ENCODE measurements at regions not wholly inside any gene's neighbourhood (a gene's known extent, or its start where the extent isn't known, plus 50 kb on each side); places are given as distances from the start of the nearest gene placed in this dataset.
"Not testable (repeated sequence)": the region's sequence is repeated elsewhere in the genome, so short reads cannot be mapped to it uniquely, and the experiment has no call there.

DNA sequence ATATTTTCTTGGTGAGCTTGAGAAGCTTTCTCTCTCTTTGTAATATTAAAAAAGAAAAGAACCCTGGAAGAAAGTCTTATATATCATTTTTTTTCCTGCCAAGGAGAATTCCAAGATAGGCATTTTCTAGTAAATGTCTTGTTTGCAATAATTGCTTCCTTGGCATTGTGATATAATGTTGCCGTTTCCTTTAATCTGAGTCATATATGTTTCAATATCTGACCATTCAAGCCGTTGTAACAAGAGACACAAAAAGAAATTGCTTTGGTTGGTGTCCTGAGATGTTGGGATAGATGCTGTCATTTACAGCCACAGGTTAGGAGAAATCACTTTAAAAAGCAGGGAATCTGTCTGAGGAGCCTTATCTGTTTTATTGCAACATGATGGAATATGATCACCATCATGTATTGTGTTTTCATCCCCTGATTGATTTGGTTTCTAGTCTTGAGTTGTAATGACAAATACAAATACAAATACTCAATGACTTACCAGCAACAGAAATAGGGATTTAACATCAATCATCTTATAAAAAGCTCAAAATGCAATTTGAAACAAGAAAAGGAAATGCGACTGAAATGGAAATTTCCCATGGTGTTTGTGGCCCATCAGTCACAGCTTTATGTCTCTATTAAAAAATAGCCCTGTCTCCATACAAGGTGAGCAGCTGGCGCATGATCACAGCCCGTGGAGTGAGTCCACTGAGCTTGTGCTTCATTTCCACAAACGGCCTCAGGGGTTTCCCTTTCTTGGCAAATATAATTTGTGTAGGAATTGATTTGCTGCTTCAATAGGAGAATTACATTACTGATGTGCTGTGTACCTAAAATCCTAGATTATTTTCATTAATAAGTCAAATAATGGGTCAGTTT is 250.1 kb upstream of the TRPC7 start:
- DNase-seq = no peak

DNA sequence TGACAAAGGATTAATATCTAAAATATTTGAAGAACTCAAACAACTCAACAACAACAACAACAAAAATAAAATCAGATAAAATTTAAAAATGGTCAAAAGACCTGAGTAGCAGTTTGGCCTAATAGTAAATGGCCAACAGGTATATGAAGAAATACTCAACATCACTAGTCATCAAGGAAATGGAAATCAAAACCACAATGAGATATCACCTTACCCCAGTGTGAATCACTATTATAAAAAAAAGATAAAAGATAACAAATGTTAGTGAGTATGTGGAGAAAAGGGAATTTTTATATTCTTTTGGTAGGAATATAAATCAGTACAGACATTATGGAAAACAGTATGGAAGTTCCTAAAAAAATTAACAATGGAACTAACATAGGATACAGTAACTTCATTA is 247.9 kb upstream of the TRPC7 start:
- DNase-seq = no peak

DNA sequence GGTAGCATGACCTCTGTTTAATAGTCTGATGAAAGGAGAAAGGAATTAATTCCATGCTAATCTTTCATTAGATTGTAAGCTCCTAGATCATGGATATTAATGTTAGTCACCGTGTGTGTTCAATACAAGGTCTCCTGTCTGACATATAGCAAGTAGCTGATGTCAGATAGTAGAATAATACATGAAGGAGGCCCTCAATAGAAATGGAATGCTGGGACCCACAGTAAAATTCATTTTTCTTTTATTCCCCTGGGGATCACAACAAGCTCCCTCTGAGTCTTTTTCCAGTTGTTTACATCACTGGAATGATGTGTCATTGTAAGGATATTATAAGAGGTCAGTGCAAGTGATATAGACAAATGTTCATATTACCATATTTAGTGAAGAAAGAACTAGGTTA is 240.3 kb upstream of the TRPC7 start:
- no peak for DNase-seq

DNA sequence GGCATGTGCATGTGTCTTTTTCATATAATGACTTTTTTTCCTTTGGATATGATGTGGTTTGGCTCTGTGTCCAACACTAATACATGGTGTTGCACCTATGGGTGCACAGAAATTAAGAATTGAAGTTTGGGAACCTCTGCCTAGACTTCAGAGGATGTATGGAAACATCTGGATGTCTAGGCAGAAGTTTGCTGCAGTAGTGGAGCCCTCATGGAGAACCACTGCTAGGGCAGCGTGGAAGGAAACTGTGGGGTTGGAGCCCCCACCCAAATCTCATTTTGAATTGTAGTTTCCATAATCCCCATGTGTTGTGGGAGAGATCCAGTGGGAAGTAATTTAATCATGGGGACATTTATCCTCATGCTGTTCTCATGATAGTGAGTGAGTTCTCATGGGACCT is 235.0 kb upstream of the TRPC7 start:
- no peak for DNase-seq

DNA sequence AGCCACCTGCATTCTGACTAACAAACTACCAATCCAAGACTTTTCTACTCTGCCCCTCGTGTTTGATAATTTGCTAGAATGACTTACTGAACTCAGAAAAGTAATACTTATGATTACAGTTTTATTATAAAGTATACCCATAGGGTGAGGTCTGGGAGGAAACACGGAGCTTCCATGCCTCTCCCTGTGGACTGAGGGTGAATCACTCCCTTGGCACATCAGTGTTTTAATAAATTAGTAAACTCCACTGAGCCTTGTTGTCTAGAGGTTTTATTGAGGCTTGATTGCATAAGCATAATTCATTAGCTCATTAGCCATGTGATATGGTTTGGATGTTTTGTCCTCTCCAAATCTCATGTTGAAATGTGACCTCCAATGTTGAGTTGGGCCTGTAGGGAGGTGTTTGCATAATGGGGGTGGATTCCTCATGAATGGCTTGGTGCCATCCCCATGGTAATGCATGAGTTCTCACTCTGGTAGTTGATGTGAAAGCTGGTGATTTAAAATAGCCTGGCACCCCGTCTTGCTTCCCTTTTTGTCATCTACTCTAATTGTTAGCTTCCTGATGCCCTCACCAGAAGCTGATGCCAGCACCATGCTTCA is 233.6 kb upstream of the TRPC7 start:
- DNase-seq = no peak

DNA sequence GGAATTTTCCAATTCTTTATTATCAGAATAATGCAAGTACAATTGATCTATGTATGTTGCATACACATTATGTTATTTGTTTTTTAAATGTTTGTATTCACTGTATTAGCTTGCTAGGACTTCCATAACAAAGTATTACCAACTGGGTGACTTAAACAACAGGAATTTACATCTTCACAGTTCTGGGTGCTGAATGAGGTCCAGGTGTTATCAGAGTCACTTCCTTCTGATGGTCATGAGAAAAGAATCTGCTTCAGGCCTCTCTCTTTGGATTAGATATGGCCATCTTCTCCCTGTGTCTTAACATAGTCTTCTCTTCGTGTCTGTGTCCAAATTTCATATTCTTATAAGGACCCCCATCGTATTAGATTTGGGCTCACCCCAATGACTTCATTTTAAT is 229.1 kb upstream of the TRPC7 start:
- no peak for DNase-seq

DNA sequence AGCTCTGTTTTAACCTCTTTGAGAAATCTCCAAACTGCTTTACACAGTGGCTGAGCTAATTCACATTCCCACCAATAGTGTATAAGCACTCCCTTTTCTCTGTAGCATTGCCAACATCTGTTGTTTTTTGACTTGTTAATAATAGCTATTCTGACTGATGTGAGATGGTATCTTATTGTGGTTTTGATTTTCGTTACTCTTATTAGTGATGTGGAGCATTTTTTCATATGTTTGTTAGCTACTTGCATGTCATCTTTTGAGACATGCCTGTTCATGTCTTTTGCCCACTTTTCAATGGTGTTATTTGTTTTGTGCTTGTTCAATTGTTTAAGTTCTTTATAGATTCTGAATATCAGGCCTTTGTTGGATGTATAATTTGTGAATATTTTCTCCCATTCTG is 225.2 kb upstream of the TRPC7 start:
- no peak for DNase-seq

DNA sequence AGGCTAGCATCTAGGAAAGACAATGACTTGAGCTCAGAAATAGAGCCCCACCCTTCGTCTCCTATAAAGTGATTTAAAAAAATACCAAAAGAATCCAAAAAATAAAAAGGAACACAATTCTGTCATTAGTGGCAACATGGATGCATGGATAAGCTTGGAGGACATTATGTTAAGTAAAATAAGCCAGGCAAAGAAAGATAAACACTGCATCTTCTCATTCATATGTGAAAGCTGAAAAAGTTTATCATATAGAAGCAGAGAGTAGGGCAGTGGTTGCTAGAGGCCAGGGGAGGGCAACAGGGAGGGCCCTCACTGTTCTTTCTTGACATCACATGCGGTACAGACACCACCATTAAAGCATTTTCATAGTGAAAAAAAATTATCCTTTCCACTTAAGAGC is 220.9 kb upstream of the TRPC7 start:
- no peak for DNase-seq

DNA sequence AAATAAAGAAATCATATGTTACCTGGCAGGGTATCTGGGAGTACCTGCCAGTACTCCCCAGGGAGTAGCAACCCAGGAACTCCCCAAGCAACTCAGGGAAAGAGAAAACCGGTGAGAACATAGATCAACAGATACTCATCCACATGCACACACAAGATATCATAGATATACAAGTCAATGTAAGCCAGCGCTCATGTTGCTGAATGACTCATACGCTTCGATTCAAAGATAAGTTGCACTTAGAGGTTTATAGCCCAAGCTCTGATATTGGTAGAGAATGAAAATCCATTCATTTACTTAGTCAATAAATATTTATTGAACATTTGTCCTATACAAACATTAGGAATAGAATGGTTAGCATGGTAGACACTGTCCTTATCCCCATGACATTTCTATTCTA is 219.1 kb upstream of the TRPC7 start:
- no peak for DNase-seq

DNA sequence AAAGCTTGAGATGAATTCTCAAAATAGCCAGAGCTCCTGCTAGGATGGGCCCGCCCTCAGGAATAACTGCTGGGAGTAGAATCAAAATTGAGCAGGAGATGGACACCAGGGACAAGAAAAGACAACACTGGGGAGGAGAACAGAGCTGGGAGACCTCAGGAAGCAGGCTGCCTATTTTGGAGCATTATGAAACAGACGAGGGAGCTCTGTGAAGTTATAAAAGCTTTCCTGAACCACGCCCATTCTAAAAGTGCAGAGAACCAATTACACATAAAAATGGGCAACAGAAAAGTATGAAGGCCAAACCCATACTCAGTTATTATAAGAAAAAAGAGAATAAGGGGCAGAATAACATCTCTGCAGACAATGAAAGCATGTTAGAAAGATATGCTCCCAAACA is 213.9 kb upstream of the TRPC7 start:
- DNase-seq = no peak

DNA sequence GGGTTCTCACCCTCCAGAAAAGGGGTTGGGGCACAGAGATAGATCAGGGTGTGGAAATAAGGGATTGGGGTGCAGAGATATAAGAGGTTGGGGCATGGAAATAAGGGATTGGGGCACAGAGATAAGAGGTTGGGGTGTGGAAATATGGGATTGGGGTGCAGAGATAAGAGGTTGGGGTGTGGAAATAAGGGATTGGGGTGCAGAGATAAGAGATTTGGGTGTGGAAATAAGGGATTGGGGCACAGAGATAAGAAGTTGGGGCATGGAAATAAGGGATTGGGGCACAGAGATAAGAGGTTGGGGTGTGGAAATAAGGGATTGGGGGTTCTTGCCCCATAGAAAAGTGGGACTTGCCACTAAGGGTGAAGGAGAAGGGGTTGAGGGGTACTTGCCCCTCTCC is 204.5 kb upstream of the TRPC7 start:
- not testable (repeated sequence) for DNase-seq

DNA sequence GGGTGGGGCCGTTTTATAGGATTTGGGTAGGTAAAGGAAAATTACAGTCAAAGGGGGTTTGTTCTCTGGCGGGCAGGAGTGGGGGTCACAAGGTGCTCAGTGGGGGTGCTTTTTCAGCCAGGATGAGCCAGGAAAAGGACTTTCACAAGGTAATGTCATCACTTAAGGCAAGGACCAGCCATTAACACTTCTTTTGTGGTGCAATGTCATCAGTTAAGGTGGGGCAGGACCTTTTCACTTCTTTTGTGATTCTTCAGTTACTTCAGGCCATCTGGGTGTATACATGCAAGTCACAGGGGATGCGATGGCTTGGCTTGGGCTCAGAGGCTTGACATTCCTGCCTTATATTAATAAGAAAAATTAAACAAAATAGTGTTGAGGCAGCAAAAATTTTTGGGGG is 200.1 kb upstream of the TRPC7 start:
- not testable (repeated sequence) for DNase-seq

DNA sequence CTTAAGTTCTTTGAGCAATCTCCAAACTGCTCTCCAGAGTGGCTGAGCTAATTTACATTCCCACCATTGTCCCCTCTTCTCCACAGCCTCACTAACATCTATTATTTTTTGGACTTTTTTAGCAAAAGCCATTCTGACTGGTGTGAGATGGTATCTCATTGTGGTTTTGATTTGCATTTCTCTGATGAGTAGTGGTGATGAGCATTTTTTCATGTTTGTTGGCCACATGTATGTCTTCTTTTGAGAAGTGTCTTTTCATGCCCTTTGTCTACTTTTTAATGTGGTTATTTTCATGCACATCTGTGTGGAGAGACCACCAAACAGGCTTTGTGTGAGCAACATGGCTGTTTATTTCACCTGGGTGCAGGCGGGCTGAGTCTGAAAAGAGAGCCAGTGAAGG is 199.7 kb upstream of the TRPC7 start:
- peak in 1 of 2 donors; percentile 10 for DNase-seq

DNA sequence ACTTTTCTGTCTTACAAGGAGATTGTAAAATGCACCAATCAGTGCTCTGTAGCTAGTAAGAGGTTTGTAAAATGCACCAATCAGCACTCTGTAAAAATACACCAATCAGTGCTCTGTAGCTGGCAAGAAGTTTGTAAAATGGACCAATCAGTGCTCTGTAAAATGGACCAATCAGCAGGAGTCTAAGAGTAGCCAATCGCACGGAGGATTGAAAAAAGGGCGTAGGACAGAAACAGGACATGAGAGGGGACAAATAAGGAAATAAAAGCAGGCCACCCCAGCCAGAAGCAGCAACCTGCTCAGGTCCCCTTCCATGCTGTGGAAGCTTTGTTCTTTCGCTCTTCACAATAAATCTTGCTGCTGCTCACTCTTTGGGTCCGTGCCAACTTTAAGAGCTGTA is 199.1 kb upstream of the TRPC7 start:
- DNase-seq = not testable (repeated sequence)

DNA sequence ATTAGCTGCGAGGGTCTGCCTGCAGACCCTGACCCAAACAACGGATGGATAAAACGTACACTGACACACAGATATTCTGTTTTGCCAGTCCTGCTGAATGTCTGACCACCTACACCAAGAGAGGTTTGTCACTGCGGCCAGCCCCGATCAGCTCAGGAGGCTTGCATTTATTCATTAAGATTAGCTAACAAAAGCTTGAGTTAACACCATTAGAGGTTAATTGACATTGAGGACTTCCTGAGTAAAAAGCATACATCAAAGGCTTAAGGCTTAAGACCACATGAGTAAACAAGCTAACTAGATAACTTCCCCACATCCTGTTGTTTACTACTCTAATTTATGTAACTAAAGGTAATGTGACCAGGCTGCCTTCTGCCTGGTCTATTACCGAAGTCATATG is 198.1 kb upstream of the TRPC7 start:
- DNase-seq = peak in 1 of 2 donors; percentile 38

DNA sequence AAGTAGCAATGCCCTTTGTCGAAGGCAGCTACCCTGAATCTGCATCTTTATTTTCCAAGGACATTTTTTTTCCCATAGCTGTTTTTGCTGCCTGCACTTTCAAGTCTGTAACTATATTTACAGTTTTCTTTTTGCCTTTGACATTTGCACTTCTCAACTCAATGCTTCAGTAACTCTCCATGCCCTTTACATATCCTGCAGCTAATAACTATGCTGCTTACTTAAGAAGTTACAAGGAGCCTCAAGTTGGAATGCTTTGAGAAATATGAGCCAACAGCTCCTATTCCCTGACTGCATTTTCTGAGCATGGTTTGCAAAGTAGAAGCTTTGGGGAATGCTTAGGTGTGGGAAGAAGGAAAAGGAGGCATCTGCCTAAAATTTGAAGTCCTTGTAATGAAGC is 194.8 kb upstream of the TRPC7 start:
- no peak for DNase-seq

DNA sequence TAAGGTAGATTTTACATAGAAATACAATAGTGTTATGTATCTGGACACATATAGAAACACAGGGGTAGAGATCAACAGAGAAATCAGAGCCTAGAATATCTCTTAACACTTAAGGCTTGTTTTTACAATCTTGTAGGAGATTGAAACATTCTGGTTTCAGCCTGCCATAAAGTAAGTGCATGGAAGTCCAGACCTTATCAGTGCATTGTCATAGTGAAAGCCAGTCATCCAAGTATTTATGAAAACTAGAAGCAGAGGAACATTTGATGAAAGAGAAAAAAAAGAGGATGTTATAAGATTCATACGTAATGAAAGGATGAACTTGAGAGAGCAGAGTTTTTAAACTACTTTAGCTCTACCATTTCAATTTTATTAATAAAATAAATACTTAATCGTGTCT is 194.3 kb upstream of the TRPC7 start:
- no peak for DNase-seq

DNA sequence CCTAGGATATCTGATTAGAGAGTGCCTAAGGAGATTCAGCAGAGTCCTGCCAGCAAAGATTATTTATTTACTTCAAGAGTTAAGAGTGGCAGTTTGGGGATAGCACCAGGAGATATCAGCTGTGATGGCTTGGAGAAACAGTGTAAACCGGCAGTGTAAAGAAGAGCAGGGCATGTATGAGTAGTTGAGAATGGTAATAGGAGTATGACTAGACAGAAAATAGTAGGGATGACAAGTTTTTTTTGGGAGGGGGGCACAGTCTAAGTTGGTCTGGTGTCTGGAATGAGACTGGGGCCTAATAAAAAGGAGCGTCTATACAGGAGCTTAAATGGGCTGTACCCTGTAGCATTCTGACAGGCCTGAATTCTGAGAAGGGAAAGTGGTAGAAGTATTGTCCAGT is 181.8 kb upstream of the TRPC7 start:
- DNase-seq = not testable (repeated sequence)

DNA sequence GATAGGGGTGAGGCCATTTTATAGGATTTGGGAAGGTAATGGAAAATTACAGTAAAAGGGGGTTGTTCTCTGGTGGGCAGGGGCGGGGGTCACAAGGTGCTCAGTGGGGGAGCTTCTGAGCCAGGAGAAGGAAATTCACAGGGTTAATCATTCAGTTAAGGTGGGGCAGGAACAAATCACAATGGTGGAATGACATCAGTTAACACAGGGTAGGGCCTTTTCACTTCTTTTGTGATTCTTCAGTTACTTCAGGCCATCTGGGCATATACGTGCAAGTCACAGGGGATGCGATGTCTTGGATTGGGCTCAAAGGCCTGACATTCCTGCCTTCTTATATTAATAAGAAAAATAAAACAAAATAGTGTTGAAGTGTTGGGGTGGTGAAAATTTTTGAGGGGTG is 181.1 kb upstream of the TRPC7 start:
- not testable (repeated sequence) for DNase-seq

DNA sequence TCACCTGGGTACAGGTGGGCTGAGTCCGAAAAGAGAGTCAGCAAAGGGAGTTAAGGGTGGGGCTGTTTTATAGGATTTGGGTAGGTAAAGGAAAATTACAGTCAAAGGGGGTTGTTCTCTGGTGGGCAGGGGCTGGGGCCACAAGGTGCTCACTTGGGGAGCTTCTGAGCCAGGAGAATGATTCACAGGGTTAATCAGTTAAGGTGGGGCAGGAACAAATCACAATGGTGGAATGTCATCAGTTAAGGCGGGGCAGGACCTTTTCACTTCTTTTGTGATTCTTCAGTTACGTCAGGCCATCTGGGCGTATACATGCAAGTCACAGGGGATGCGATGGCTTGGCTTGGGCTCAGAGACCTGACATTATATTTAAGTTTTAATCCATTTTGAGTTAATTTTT is 179.7 kb upstream of the TRPC7 start:
- not testable (repeated sequence) for DNase-seq

DNA sequence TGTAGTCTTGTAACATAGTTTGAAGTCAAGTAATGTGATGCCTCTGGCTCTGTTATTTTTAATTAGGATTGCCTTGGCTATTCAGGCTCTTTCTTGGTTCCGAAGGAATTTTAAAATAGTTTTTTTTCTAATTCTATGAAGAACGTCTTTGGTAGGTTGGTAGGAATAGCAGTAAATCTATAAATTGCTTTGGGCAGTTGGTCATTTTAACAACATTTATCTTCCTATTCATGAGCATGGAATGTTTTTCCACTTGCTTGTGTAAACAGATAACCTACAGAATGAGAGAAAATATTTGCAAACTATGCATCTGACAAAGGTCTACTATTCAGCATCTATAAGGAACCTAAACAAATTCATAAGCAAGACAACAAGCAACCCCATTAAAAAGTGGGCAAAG is 173.2 kb upstream of the TRPC7 start:
- DNase-seq = no peak

DNA sequence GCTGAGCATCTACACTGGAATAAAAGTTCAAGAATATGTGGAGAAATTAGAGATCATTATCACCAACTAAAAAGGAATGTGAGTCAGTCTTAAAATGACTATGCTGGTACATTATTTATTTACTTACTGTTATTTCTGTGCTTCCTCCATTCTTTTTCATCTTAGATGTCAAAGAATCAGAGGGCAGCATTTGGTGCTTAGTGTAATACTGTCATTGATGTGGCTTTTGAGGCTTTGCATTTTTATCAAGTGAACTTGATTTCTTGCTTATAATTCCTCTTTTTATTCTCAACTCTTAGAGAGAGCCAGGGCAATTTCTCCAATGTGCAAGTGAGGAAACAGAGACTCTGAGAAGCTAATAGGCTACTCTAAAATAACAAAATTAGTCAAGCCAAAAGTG is 163.7 kb upstream of the TRPC7 start:
- DNase-seq = no peak

DNA sequence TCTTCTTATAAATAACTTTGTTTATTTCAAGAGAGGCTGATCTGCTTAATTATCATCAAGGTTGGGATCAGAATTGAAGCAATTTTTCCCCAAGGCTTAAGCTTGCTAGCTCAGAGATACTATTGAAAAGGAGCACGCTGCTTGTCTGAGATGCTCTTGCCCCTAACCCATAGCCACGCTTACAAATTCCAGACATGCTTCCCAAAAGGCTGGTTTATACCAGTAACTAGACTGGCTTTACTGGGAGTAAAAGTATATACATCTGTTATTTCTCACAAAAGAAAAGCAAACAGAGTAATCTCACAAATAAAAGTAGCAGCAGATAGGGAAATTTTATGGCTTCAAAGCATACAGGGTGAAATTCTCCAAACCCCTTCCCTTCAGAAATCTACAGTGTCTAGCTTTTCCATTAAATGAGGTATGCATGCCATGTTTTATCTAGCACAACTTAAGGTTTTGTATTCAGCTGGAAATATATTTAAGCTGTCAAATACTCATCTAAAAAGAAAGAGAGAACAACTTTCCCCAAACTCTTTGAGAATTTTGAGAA is 163.2 kb upstream of the TRPC7 start:
- DNase-seq = no peak

DNA sequence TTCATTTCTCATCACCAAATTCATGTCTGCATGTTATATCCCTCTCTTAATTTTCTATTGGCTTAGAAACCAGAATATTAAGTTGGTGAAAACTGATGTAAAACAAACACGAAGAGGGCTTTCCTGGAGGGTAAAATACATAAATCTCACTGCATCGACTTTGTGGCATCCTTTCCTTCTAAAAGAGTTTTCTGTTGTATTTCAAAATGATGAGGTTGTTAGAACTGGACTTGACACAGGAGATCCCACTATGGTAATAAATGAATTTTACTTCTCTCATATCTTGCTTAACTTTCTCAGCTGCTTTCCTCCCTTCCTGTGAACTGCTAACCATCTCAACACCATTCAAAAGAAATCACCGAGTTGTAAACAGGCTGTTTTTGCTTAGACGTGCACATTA is 162.0 kb upstream of the TRPC7 start:
- DNase-seq = no peak

DNA sequence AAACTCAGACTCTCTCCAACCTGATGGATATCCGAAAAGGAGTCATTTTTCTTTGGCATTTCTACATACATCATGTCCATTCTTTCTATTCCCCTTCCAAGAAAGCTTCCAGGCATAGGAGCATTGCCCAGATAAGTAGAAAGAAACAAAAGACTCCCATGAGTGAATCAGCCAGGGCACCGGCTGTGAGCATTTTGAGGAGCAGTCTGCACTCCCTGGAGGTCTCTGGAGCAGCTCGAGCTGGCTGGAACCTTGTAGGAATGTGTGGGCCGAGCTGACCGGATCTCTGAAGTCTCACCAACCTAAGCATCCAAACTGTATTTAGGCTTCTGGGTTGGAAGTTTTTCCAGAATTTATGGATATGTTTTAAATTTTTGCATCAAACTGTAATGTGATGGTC is 161.4 kb upstream of the TRPC7 start:
- no peak for DNase-seq

Data from CD4-positive, alpha-beta T cell treated with Interleukin-4 for 1 hour (primary cell).